CD4-positive, alpha-beta memory T cell (primary cell): ENCODE measurements at regions not wholly inside any gene's neighbourhood (a gene's known extent, or its start where the extent isn't known, plus 50 kb on each side); places are given as distances from the start of the nearest gene placed in this dataset.

Experiments
- CTCF ChIA-PET: fragments of 350-600 bp; sonication (Branson Sonifier 250); formaldehyde crosslinking; loops from one replicate; lab custom pipeline; 2021; ENCODE audit warnings: inconsistent platforms; ENCODE audit not compliant: partially characterized antibody; lab: Charles Lee
- POLR2A ChIA-PET: fragments of 350-600 bp; sonication (Branson Sonifier 250); formaldehyde crosslinking; loops from one replicate; lab custom pipeline; 2021; ENCODE audit not compliant: partially characterized antibody; lab: Charles Lee
- DNase-seq, 5 donors: peaks; one replicate each; pipeline versions ENCODE4 v3.0.0 to v3.0.0-alpha.2; 2020 to 2022; ENCODE audit warnings: mixed read lengths in 1 of 5
- H3K27ac ChIP-seq: one replicate; pipeline ENCODE4 v1.7.0; 2013; ENCODE audit warnings: low read depth, low read length
- H3K27me3 ChIP-seq: 2 replicates; pipeline ENCODE4 v1.7.0; 2013; ENCODE audit warnings: mild to moderate bottlenecking, low read length, moderate library complexity; ENCODE audit not compliant: insufficient read depth
- H3K36me3 ChIP-seq: 2 replicates; pipeline ENCODE4 v1.7.0; 2013; ENCODE audit warnings: mild to moderate bottlenecking, low read length, moderate library complexity; ENCODE audit not compliant: insufficient read depth
- H3K4me1 ChIP-seq: 2 replicates; pipeline ENCODE4 v1.7.0; 2013; ENCODE audit warnings: mild to moderate bottlenecking, low read length, moderate library complexity; ENCODE audit not compliant: insufficient read depth
- H3K4me3 ChIP-seq, 2 donors: one replicate each; pipeline ENCODE4 v1.7.0; 2013; ENCODE audit warnings: low read length in 2 of 2, mild to moderate bottlenecking in 1 of 2
- H3K9me3 ChIP-seq, 2 donors: one replicate each; pipeline ENCODE4 v1.7.0; 2013; ENCODE audit warnings: low read length in 2 of 2, control low read depth in 1 of 2; ENCODE audit not compliant: control insufficient read depth in 1 of 2
- H3K27ac Mint-ChIP-seq, 7 donors: one replicate each; pipeline ENCODE4 v1.8.0; 2020 to 2021; ENCODE audit warnings: mixed read lengths in 7 of 7, mild to moderate bottlenecking in 6 of 7, inconsistent platforms in 3 of 7, moderate library complexity in 3 of 7
- H3K27me3 Mint-ChIP-seq, 2 donors: one replicate each; pipeline ENCODE4 v1.8.0; 2020 to 2021; ENCODE audit warnings: mixed read lengths in 2 of 2
- H3K36me3 Mint-ChIP-seq, 2 donors: one replicate each; pipeline ENCODE4 v1.8.0; 2020 to 2021; ENCODE audit warnings: mixed read lengths in 2 of 2, inconsistent platforms in 1 of 2, mild to moderate bottlenecking in 1 of 2
- H3K4me1 Mint-ChIP-seq, 4 donors: one replicate each; pipeline ENCODE4 v1.8.0; 2020 to 2021; ENCODE audit warnings: mixed read lengths in 4 of 4, mild to moderate bottlenecking in 1 of 4
- H3K4me3 Mint-ChIP-seq, 8 donors: one replicate each; pipeline ENCODE4 v1.8.0; 2020 to 2021; ENCODE audit warnings: mixed read lengths in 8 of 8, mild to moderate bottlenecking in 7 of 8, moderate library complexity in 6 of 8, inconsistent platforms in 3 of 8
- H3K9me3 Mint-ChIP-seq, 8 donors: one replicate each; pipeline ENCODE4 v1.8.0; 2020 to 2021; ENCODE audit warnings: mixed read lengths in 8 of 8, mild to moderate bottlenecking in 5 of 8, inconsistent platforms in 3 of 8, moderate library complexity in 1 of 8
- intact Hi-C: fragments of 100-400 bp; cut with micrococcal nuclease; formaldehyde crosslinking; loops from one replicate; pipeline ENCODE4 v1.15.1; 2023

DNA sequence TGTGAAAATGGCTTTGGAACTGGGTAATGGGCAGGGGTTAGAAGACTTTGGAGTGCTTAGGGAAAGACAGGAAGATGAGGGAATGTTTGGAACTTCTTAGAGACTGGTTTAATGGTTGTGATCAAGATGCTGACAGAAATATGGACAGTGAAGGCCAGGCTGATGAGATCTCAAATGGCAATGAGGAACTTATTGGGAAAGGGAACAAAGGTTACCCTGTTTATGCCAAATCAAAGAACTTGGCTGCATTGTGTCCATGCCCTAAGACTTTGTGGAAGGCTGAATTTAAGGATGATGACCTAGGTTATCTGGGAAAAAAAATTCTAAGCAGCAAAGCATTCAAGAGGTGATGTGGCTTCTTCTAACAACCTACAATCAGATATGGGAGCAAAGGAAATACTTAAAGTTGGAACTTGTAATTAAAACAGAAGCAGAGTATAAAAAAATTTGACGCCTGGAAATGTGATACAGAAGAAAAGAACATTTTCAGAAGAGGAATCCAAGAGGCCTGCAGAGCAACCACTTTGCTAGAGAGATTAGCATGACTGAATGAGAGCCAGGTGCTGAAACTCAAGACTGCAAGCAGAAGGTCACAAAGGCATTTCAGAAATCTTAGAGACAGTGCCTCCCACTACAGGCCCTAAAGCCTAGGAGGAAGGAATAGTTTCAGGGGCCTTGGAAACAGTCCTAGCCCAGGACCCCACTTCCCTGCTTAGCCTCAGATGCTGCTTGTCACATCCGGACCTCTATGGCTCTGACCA, 65.6 kb upstream of the FLRT2 start:
- Histone ChIP-seq H3K4me3 (no peak overlapping the region), H3K9me3 (no peaks in the 10 kb centered on the region), H3K4me1 (no peaks in the 10 kb centered on the region), H3K36me3 (no peaks in the 10 kb centered on the region), H3K27me3 (no peaks in the 10 kb centered on the region), H3K27ac (no peak overlapping the region)
- ChIA-PET CTCF (no interaction called here), POLR2A (no interaction called here)
- no peak overlapping the region for H3K4me3 Mint-ChIP-seq
- H3K9me3 Mint-ChIP-seq = peaks cover 0 to 10% (median 6%) of the 10 kb centered on the region in 8 donors
- intact Hi-C loops = no loop called here
- no peak overlapping the region for H3K27ac Mint-ChIP-seq
- H3K4me1 Mint-ChIP-seq = no peaks in the 10 kb centered on the region
- H3K27me3 Mint-ChIP-seq = no peaks in the 10 kb centered on the region
- DNase-seq = no peak
- H3K36me3 Mint-ChIP-seq = no peaks in the 10 kb centered on the region

DNA sequence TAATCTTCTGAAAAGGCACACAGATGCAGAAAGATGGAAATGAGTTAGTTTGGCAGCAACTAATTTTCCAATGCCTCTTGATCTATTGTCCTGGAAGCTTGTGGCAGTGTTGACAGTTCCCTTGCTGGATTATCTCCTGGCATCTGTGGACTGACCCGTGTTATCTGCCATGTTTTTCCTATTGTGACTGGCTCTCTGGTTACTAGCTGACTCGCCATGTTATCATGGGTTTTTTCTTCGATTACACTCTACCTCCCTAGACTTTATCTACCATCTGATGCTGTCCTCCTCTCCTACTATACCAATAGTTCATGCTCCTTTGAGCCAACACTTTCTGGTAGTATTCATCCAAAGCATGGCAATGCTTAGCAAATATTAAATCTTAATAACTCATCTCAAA, 63.3 kb upstream of the FLRT2 start:
- ChIA-PET POLR2A (no interaction called here), CTCF (no interaction called here)
- Mint-ChIP-seq H3K27me3 (no peaks in the 10 kb centered on the region), H3K27ac (no peak overlapping the region), H3K4me3 (no peak overlapping the region), H3K36me3 (no peaks in the 10 kb centered on the region), H3K9me3 (peaks cover 0 to 9% (median 7%) of the 10 kb centered on the region in 8 donors), H3K4me1 (no peaks in the 10 kb centered on the region)
- intact Hi-C loops = no loop called here
- DNase-seq = no peak
- no peaks in the 10 kb centered on the region for H3K36me3 ChIP-seq
- H3K9me3 ChIP-seq = no peaks in the 10 kb centered on the region
- no peak overlapping the region for H3K27ac ChIP-seq
- no peaks in the 10 kb centered on the region for H3K4me1 ChIP-seq
- no peak overlapping the region for H3K4me3 ChIP-seq
- no peaks in the 10 kb centered on the region for H3K27me3 ChIP-seq

- H3K4me1 ChIP-seq = no peaks in the 10 kb centered on the region
- no peaks in the 10 kb centered on the region for H3K36me3 ChIP-seq
- DNase-seq = no peak
- H3K27me3 Mint-ChIP-seq = no peaks in the 10 kb centered on the region
- no peak overlapping the region for H3K27ac ChIP-seq
- no peaks in the 10 kb centered on the region for H3K4me1 Mint-ChIP-seq
- POLR2A ChIA-PET = no interaction called here
- peaks cover 0 to 8% (median 3%) of the 10 kb centered on the region in 8 donors for H3K9me3 Mint-ChIP-seq
- H3K4me3 ChIP-seq = no peak overlapping the region
- no peaks in the 10 kb centered on the region for H3K9me3 ChIP-seq
- no peaks in the 10 kb centered on the region for H3K27me3 ChIP-seq
- no peaks in the 10 kb centered on the region for H3K36me3 Mint-ChIP-seq
- intact Hi-C loops = no loop called here
- CTCF ChIA-PET = no interaction called here
- no peak overlapping the region for H3K4me3 Mint-ChIP-seq
- no peak overlapping the region for H3K27ac Mint-ChIP-seq
Measured at GRCh38 chr14:85468816-85469215, 61.1 kb upstream of the FLRT2 start.

GRCh38 chr14:85471156-85471555, 58.8 kb upstream of the FLRT2 start:
- intact Hi-C loops = no loop called here
- Mint-ChIP-seq H3K27ac (no peak overlapping the region), H3K36me3 (no peaks in the 10 kb centered on the region), H3K4me1 (no peaks in the 10 kb centered on the region), H3K9me3 (peaks cover 0 to 10% (median 0%) of the 10 kb centered on the region in 8 donors), H3K4me3 (no peak overlapping the region), H3K27me3 (no peaks in the 10 kb centered on the region)
- DNase-seq = no peak
- Histone ChIP-seq H3K4me3 (no peak overlapping the region), H3K27me3 (no peaks in the 10 kb centered on the region), H3K27ac (no peak overlapping the region), H3K4me1 (no peaks in the 10 kb centered on the region), H3K9me3 (no peaks in the 10 kb centered on the region), H3K36me3 (no peaks in the 10 kb centered on the region)
- POLR2A ChIA-PET = no interaction called here
- CTCF ChIA-PET = no interaction called here

DNA sequence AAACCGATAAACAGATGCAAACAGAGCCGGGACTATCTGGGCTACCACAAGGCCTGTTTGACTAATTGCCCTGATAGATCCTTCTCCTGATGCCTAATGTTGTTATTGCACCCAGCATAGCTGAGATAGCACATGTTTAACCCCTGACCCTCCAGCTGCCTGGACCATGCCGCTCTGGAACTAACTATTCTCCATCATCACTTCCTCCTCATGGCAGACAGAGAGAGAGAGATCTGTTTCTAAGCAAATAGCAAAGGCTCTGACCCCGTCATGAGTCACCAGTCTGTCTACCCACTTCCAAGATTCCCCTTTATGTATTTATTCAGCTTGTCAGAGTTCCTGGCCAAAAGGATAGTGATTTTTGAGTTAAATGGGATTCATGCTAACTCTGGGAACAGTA, 58.2 kb upstream of the FLRT2 start:
- intact Hi-C loops = no loop called here
- POLR2A ChIA-PET = no interaction called here

GRCh38 chr14:85474431-85474830, 55.5 kb upstream of the FLRT2 start:
- H3K36me3 Mint-ChIP-seq = no peaks in the 10 kb centered on the region
- DNase-seq = no peak
- H3K36me3 ChIP-seq = no peaks in the 10 kb centered on the region
- H3K27ac ChIP-seq = no peak overlapping the region
- ChIA-PET POLR2A (no interaction called here), CTCF (no interaction called here)
- H3K9me3 ChIP-seq = no peaks in the 10 kb centered on the region
- intact Hi-C loops = no loop called here
- H3K9me3 Mint-ChIP-seq = peaks cover 0 to 5% (median 0%) of the 10 kb centered on the region in 8 donors
- H3K4me3 ChIP-seq = no peak overlapping the region
- no peaks in the 10 kb centered on the region for H3K27me3 ChIP-seq
- no peaks in the 10 kb centered on the region for H3K4me1 Mint-ChIP-seq
- H3K27me3 Mint-ChIP-seq = no peaks in the 10 kb centered on the region
- H3K4me1 ChIP-seq = no peaks in the 10 kb centered on the region
- H3K27ac Mint-ChIP-seq = no peak overlapping the region
- H3K4me3 Mint-ChIP-seq = no peak overlapping the region

More for the DNA sequence above, 58.2 kb upstream of the FLRT2 start:
- CTCF ChIA-PET = no interaction called here
- H3K4me3 Mint-ChIP-seq = no peak overlapping the region
- H3K27ac Mint-ChIP-seq = no peak overlapping the region
- H3K27ac ChIP-seq = no peak overlapping the region
- no peak for DNase-seq
- no peaks in the 10 kb centered on the region for H3K36me3 ChIP-seq
- H3K9me3 ChIP-seq = no peaks in the 10 kb centered on the region
- H3K36me3 Mint-ChIP-seq = no peaks in the 10 kb centered on the region
- no peaks in the 10 kb centered on the region for H3K4me1 ChIP-seq
- peaks cover 0 to 10% (median 0%) of the 10 kb centered on the region in 8 donors for H3K9me3 Mint-ChIP-seq
- H3K27me3 ChIP-seq = no peaks in the 10 kb centered on the region
- no peaks in the 10 kb centered on the region for H3K4me1 Mint-ChIP-seq
- H3K4me3 ChIP-seq = no peak overlapping the region
- H3K27me3 Mint-ChIP-seq = no peaks in the 10 kb centered on the region

DNA sequence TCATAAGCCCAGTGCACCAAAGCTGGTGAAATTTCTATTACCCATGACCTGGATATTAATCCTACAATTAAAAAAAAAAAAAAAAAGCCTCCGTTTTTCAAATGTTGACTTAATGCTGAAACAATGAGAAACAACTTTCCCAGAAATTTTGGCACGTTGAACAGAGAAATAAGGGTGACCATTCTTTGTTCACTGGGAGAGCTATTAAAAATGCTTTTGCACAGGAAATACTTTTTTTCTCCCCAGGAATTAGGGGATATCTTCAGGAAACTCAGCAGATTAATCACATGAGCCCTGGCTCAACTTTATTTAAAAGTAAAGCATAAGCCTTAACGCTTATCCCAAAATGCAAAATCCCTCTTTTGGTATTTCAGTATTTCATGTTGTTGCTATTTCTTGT, 54.8 kb upstream of the FLRT2 start:
- DNase-seq = no peak
- Mint-ChIP-seq H3K27me3 (no peaks in the 10 kb centered on the region), H3K4me3 (no peak overlapping the region), H3K36me3 (no peaks in the 10 kb centered on the region), H3K4me1 (no peaks in the 10 kb centered on the region), H3K27ac (no peak overlapping the region), H3K9me3 (peaks cover 0 to 5% (median 0%) of the 10 kb centered on the region in 8 donors)
- Histone ChIP-seq H3K36me3 (no peaks in the 10 kb centered on the region), H3K9me3 (no peaks in the 10 kb centered on the region), H3K4me3 (no peak overlapping the region), H3K27me3 (no peaks in the 10 kb centered on the region), H3K27ac (no peak overlapping the region), H3K4me1 (no peaks in the 10 kb centered on the region)
- ChIA-PET POLR2A (no interaction called here), CTCF (no interaction called here)
- intact Hi-C loops = no loop called here
